T-helper 17 cell (primary cell): ENCODE measurements at regions not wholly inside any gene's neighbourhood (a gene's known extent, or its start where the extent isn't known, plus 50 kb on each side); places are given as distances from the start of the nearest gene placed in this dataset.
"Not testable (repeated sequence)": the region's sequence is repeated elsewhere in the genome, so short reads cannot be mapped to it uniquely, and the experiment has no call there.

Experiments used
- ATAC-seq: fragments of 150-1000 bp; cut with Tn5 transposase; 2 replicates; pipeline ENCODE4 v1.10.0; 2021; ENCODE audit warnings: mild to moderate bottlenecking, moderate library complexity
- DNase-seq, 3 donors: peaks; one replicate each; pipeline versions ENCODE4 v3.0.0 to v3.0.0-alpha.2; 2020 to 2021
- H3K9me3 ChIP-seq: one replicate; pipeline ENCODE4 v1.7.0; 2013; ENCODE audit warnings: low read length, mild to moderate bottlenecking; ENCODE audit not compliant: control insufficient read depth, poor library complexity, severe bottlenecking
- H3K27ac Mint-ChIP-seq: one replicate; pipeline ENCODE4 v1.8.0; 2022; ENCODE audit warnings: mild to moderate bottlenecking, moderate library complexity, mixed read lengths
- H3K27me3 Mint-ChIP-seq: one replicate; pipeline ENCODE4 v1.8.0; 2022; ENCODE audit warnings: mixed read lengths
- H3K36me3 Mint-ChIP-seq: one replicate; pipeline ENCODE4 v1.8.0; 2022; ENCODE audit warnings: low read depth, mixed read lengths
- H3K4me1 Mint-ChIP-seq: one replicate; pipeline ENCODE4 v1.8.0; 2022; ENCODE audit warnings: mild to moderate bottlenecking, mixed read lengths
- H3K4me3 Mint-ChIP-seq: one replicate; pipeline ENCODE4 v1.8.0; 2022; ENCODE audit warnings: mild to moderate bottlenecking, moderate library complexity, mixed read lengths

DNA sequence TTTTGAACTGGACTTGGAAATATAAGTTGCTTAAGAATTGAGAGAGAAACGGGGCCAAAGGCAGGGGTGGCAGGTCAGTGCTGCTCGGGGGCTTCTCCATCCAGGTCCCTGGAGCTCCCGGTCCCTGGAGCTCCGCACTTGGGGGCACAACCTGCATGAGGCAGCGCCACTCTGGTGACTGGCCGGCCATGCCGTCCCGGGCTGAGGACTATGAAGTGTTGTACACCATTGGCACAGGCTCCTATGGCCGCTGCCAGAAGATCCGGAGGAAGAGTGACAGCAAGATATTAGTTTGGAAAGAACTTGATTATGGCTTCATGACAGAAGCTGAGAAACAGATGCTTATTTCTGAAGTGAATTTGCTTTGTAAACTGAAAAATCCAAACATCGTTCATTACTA lies 76.9 kb upstream of the POTEG start:
- not testable (repeated sequence) for H3K4me1 Mint-ChIP-seq, DNase-seq, H3K27ac Mint-ChIP-seq, H3K9me3 ChIP-seq, H3K36me3 Mint-ChIP-seq, ATAC-seq, H3K4me3 Mint-ChIP-seq, H3K27me3 Mint-ChIP-seq

DNA sequence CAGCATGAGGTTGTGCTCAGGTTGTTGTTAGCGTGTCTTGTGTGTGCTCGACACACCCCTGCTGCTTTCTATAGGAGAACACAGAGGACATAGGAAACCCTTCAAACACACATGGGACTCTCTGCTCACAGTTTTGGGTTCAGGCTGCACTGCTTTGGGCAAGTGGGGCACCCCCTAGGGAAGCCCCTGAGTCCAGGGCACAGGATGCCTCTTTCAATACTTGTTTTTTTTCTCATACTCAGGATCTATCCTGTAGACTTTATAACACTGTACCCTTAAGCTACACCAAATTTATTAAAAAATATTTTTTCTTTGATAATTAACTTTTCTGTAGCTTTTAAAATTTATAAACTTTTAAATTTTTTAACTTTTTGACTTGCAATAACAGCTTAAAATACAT lies 55.3 kb upstream of the POTEG start:
- ATAC-seq, H3K4me1 Mint-ChIP-seq, H3K9me3 ChIP-seq, H3K27ac Mint-ChIP-seq, DNase-seq, H3K27me3 Mint-ChIP-seq, H3K4me3 Mint-ChIP-seq, H3K36me3 Mint-ChIP-seq: not testable (repeated sequence)

GRCh38 chr14:19488457-19488856 lies 54.3 kb upstream of the POTEG start:
- H3K27ac Mint-ChIP-seq, H3K9me3 ChIP-seq, H3K4me3 Mint-ChIP-seq, DNase-seq, H3K4me1 Mint-ChIP-seq, H3K36me3 Mint-ChIP-seq, ATAC-seq, H3K27me3 Mint-ChIP-seq: not testable (repeated sequence)

DNA sequence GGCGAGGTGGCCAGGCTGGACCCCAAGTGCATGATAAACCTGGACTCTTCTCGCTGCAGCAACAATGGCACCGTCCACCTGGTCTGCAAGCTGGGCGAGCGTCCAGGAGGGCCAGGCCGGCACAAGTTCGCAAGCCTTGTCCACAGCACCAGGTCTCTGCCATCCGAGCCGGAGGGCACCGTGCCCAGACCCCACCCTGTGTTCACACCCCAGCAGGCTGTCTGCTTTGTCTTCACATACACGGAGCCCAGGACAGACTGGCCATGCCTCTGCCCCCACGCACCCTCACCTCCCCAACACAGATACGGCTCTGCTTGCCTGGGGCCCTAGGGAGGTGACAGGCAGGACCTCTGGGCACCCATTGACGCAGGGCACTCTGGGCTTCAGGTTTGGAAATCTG lies 53.5 kb upstream of the POTEG start:
- H3K9me3 ChIP-seq, DNase-seq, H3K4me1 Mint-ChIP-seq, H3K36me3 Mint-ChIP-seq, H3K27ac Mint-ChIP-seq, H3K4me3 Mint-ChIP-seq, H3K27me3 Mint-ChIP-seq, ATAC-seq: not testable (repeated sequence)

GRCh38 chr14:19487265-19487664 lies 53.1 kb upstream of the POTEG start:
- not testable (repeated sequence) for H3K27ac Mint-ChIP-seq, H3K27me3 Mint-ChIP-seq, H3K4me1 Mint-ChIP-seq, H3K9me3 ChIP-seq, H3K4me3 Mint-ChIP-seq, DNase-seq, ATAC-seq, H3K36me3 Mint-ChIP-seq

DNA sequence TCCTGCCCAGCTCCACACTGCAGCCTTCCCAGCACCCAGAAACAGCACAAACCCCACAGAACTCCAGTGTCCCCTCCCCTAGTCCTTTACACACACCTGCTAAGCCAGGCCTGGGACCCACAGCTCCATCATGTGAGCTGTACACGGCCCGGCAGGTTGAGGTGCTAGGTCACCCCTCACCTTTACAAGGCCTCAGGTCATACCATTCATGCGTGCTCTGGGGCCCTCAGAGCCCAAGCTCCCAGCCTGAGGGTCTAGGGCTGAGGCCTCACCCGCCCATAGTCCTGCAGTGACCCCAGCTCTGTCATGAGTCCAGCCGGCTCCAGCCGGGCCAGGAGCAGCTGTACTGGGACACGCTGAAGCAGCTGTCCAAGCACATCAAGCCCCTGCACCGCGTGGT lies 51.2 kb upstream of the POTEG start:
- not testable (repeated sequence) for H3K36me3 Mint-ChIP-seq, H3K4me3 Mint-ChIP-seq, ATAC-seq, H3K27ac Mint-ChIP-seq, H3K9me3 ChIP-seq, H3K27me3 Mint-ChIP-seq, H3K4me1 Mint-ChIP-seq
- DNase-seq = peak in 1 of 3 donors; percentile 4
